ENCODE measurements at regions not wholly inside any gene's neighbourhood (a gene's known extent, or its start where the extent isn't known, plus 50 kb on each side); places are given as distances from the start of the nearest gene placed in this dataset.

DNA sequence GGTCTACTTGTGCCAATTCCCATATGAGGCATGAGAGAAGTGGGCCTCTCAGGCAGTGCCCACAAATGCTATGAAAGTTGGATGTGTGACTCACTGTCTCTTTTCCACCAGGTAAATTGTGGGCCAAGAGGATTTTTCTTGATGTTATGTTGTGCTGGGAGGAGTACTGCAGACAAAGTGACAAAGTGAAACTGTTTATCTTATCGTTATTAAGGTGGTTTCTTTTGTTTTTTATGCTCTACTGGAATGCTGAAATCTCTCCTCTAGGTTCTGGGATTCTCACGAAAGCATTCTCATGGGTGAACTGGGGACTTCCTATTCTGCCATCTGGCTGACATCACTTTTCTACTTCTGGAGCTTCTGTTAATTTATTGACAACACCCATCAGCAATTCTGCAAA, 919.6 kb upstream of the EPHA6 start:
- TF ChIP-seq POLR2A (IDR thresholded peaks at IDR 0.05) (no peak), POLR2AphosphoS5 (IDR thresholded peaks at IDR 0.05) (no peak)
- TF ChIP-seq, protein P1, sequence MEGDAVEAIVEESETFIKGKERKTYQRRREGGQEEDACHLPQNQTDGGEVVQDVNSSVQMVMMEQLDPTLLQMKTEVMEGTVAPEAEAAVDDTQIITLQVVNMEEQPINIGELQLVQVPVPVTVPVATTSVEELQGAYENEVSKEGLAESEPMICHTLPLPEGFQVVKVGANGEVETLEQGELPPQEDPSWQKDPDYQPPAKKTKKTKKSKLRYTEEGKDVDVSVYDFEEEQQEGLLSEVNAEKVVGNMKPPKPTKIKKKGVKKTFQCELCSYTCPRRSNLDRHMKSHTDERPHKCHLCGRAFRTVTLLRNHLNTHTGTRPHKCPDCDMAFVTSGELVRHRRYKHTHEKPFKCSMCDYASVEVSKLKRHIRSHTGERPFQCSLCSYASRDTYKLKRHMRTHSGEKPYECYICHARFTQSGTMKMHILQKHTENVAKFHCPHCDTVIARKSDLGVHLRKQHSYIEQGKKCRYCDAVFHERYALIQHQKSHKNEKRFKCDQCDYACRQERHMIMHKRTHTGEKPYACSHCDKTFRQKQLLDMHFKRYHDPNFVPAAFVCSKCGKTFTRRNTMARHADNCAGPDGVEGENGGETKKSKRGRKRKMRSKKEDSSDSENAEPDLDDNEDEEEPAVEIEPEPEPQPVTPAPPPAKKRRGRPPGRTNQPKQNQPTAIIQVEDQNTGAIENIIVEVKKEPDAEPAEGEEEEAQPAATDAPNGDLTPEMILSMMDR (IDR thresholded peaks at IDR 0.05): no peak

All from transverse colon (tissue), 4 donors.